Caco-2 (cell line): ENCODE measurements at regions not wholly inside any gene's neighbourhood (a gene's known extent, or its start where the extent isn't known, plus 50 kb on each side); places are given as distances from the start of the nearest gene placed in this dataset.
"Not testable (repeated sequence)": the region's sequence is repeated elsewhere in the genome, so short reads cannot be mapped to it uniquely, and the experiment has no call there.

Experiments
- BruUV-seq: library from RNA; stranded (reverse); fragments of 400-500 nt; replicated peaks from 2 replicates; lab custom pipeline; 2021; lab: Mats Ljungman, UMichigan
- CTCF ChIA-PET: fragments of 300-600 bp; sonication (Branson Sonifier 250); formaldehyde crosslinking; loops from one replicate; lab custom pipeline; 2022; ENCODE audit warnings: antibody characterized with exemption; lab: Charles Lee
- POLR2A ChIA-PET: fragments of 300-600 bp; sonication (Branson Sonifier 250); formaldehyde crosslinking; loops from one replicate; lab custom pipeline; 2022; ENCODE audit warnings: antibody characterized with exemption; lab: Charles Lee
- DNase-seq, 2 experiments: peaks; one replicate each; pipeline versions ENCODE4 v3.0.0 to v3.0.0-alpha.2; 2020 to 2022
- H3K27me3 ChIP-seq: replicated peaks from 2 replicates; pipeline ENCODE4 v1.6.0; 2011; ENCODE audit warnings: low read length; ENCODE audit not compliant: control insufficient read depth, insufficient read depth
- H3K36me3 ChIP-seq: 2 replicates; pipeline ENCODE4 v1.5.1; 2011; ENCODE audit warnings: low read length; ENCODE audit not compliant: control insufficient read depth, insufficient read depth
- H3K4me1 ChIP-seq: fragments of 250-450 bp; sonication (Bioruptor Pico); 2 replicates; pipeline ENCODE4 v1.5.1; 2020; ENCODE audit warnings: mild to moderate bottlenecking
- H3K4me3 ChIP-seq: 2 replicates; pipeline ENCODE4 v1.5.1; 2011; ENCODE audit warnings: low read depth, mild to moderate bottlenecking, control low read depth, low read length
- H3K9me3 ChIP-seq: fragments of 250-450 bp; sonication (Bioruptor Pico); 2 replicates; pipeline ENCODE4 v1.5.1; 2020; ENCODE audit warnings: mild to moderate bottlenecking, moderate library complexity
- H3K27ac Mint-ChIP-seq: one replicate; pipeline ENCODE4 v1.8.0; 2022; ENCODE audit warnings: mixed read lengths; ENCODE audit not compliant: unreplicated experiment
- H3K27me3 Mint-ChIP-seq: one replicate; pipeline ENCODE4 v1.8.0; 2022; ENCODE audit warnings: mixed read lengths; ENCODE audit not compliant: insufficient read depth, unreplicated experiment
- H3K36me3 Mint-ChIP-seq: one replicate; pipeline ENCODE4 v1.8.0; 2022; ENCODE audit warnings: mild to moderate bottlenecking, mixed read lengths; ENCODE audit not compliant: insufficient read depth, unreplicated experiment
- H3K4me1 Mint-ChIP-seq: one replicate; pipeline ENCODE4 v1.8.0; 2022; ENCODE audit warnings: low read depth, mixed read lengths; ENCODE audit not compliant: unreplicated experiment
- H3K4me3 Mint-ChIP-seq: one replicate; pipeline ENCODE4 v1.8.0; 2022; ENCODE audit warnings: mild to moderate bottlenecking, moderate library complexity, mixed read lengths; ENCODE audit not compliant: unreplicated experiment
- H3K9me3 Mint-ChIP-seq: one replicate; pipeline ENCODE4 v1.8.0; 2022; ENCODE audit warnings: mixed read lengths; ENCODE audit not compliant: unreplicated experiment
- intact Hi-C: fragments of 100-400 bp; cut with micrococcal nuclease; formaldehyde crosslinking; loops from one replicate; pipeline ENCODE4 v1.10.0; 2022; ENCODE audit not compliant: unreplicated experiment

DNA sequence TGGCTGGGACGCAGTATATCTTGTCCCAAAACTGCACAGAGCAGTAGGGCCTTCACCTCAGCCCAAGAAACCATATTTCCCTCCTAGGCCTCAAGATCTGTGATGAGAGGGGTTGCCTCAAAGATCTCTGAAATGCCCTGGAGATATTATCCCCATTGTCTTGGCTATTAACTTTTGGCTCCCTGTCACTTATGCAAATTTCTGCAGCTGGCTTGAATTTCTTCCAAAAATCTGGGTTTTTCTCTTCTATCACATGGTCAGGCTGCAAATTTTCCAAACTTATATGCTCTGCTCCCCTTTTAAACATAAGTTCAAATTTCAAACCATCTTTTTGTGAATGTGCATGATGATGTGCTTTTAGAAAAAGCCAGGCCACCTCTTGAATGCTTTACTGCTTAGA, 809.2 kb upstream of the CDH18 start:
- POLR2A ChIA-PET, CTCF ChIA-PET, H3K9me3 Mint-ChIP-seq, intact Hi-C loops, H3K27me3 Mint-ChIP-seq, H3K36me3 Mint-ChIP-seq, H3K4me3 ChIP-seq, H3K9me3 ChIP-seq, H3K27me3 ChIP-seq, DNase-seq, H3K4me1 ChIP-seq, H3K4me3 Mint-ChIP-seq, H3K4me1 Mint-ChIP-seq, BruUV-seq, H3K36me3 ChIP-seq, H3K27ac Mint-ChIP-seq: not testable (repeated sequence)

GRCh38 chr5:20784755-20785154, 796.8 kb upstream of the CDH18 start:
- H3K4me1 Mint-ChIP-seq, POLR2A ChIA-PET, DNase-seq, H3K9me3 Mint-ChIP-seq, intact Hi-C loops, H3K27me3 ChIP-seq, BruUV-seq, H3K36me3 Mint-ChIP-seq, H3K4me3 Mint-ChIP-seq, H3K9me3 ChIP-seq, H3K36me3 ChIP-seq, H3K4me1 ChIP-seq, H3K27ac Mint-ChIP-seq, H3K27me3 Mint-ChIP-seq, CTCF ChIA-PET, H3K4me3 ChIP-seq: not testable (repeated sequence)

- H3K4me1 Mint-ChIP-seq, BruUV-seq, H3K36me3 Mint-ChIP-seq, H3K9me3 ChIP-seq, H3K4me1 ChIP-seq, DNase-seq, H3K4me3 ChIP-seq, H3K9me3 Mint-ChIP-seq, CTCF ChIA-PET, H3K36me3 ChIP-seq, intact Hi-C loops, H3K27me3 Mint-ChIP-seq, H3K27ac Mint-ChIP-seq, H3K4me3 Mint-ChIP-seq, H3K27me3 ChIP-seq, POLR2A ChIA-PET: not testable (repeated sequence)
Observed at GRCh38 chr5:20783484-20783883, 795.5 kb upstream of the CDH18 start.

GRCh38 chr5:20771338-20771737, 783.3 kb upstream of the CDH18 start:
- H3K36me3 ChIP-seq, H3K36me3 Mint-ChIP-seq, H3K4me1 Mint-ChIP-seq, POLR2A ChIA-PET, H3K4me3 Mint-ChIP-seq, intact Hi-C loops, H3K27me3 ChIP-seq, H3K9me3 Mint-ChIP-seq, H3K4me1 ChIP-seq, H3K9me3 ChIP-seq, H3K4me3 ChIP-seq, CTCF ChIA-PET, H3K27ac Mint-ChIP-seq, BruUV-seq, H3K27me3 Mint-ChIP-seq, DNase-seq: not testable (repeated sequence)

DNA sequence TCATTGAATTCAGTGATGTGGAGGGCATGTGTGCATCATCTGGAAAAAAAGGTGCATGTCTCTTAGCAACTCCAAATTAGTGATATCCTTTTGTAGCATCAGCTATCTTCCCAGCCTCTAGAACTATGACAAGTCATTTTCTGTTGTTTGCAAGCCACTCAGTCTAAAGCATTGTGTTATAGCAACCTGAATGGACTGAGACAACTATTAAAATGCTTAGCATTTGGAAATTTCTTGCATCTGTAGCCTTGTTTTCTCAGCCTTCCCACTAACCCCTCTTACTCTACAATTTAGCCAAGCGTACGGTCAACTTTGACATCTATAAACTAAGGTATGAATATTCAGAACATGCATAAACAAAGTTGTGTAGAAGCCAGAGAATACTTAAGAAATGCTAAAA, 777.1 kb upstream of the CDH18 start:
- H3K36me3 Mint-ChIP-seq: not testable (repeated sequence)

DNA sequence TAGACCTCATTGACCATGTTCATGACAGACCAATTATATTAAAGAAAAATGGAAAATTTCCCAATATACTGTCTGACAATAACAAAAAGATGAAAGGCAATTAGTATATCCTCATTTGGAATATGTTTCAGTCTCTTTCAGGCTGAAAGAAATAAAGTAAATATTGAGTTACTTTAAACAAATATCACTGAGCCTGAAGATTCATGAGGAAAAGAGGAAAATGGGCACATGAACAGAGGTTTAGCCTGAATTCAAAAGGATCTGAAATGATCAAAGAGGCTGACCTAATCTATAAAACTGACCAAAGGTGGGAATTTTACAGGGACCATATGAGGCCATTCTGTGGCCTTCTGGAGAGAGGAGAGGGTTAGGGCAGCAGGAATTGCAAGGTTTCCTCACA, 771.5 kb upstream of the CDH18 start:
- intact Hi-C loops, H3K27me3 Mint-ChIP-seq, POLR2A ChIA-PET: not testable (repeated sequence)

More for the DNA sequence above, 777.1 kb upstream of the CDH18 start:
- H3K4me1 ChIP-seq, BruUV-seq, intact Hi-C loops, DNase-seq, H3K9me3 Mint-ChIP-seq, H3K27ac Mint-ChIP-seq, H3K36me3 ChIP-seq, H3K27me3 ChIP-seq, H3K4me1 Mint-ChIP-seq, CTCF ChIA-PET, H3K4me3 ChIP-seq, POLR2A ChIA-PET, H3K4me3 Mint-ChIP-seq, H3K27me3 Mint-ChIP-seq, H3K9me3 ChIP-seq: not testable (repeated sequence)

GRCh38 chr5:20752179-20752578, 764.2 kb upstream of the CDH18 start:
- H3K27me3 Mint-ChIP-seq, intact Hi-C loops, H3K36me3 Mint-ChIP-seq, DNase-seq, H3K4me1 Mint-ChIP-seq, H3K9me3 Mint-ChIP-seq, BruUV-seq, H3K4me1 ChIP-seq, H3K4me3 ChIP-seq, H3K36me3 ChIP-seq, H3K27ac Mint-ChIP-seq, H3K4me3 Mint-ChIP-seq, CTCF ChIA-PET, POLR2A ChIA-PET, H3K9me3 ChIP-seq, H3K27me3 ChIP-seq: not testable (repeated sequence)

More for the DNA sequence above, 771.5 kb upstream of the CDH18 start:
- H3K27ac Mint-ChIP-seq, DNase-seq, H3K4me3 ChIP-seq, CTCF ChIA-PET, H3K27me3 ChIP-seq, H3K9me3 Mint-ChIP-seq, BruUV-seq, H3K4me3 Mint-ChIP-seq, H3K4me1 Mint-ChIP-seq, H3K36me3 ChIP-seq, H3K9me3 ChIP-seq, H3K36me3 Mint-ChIP-seq, H3K4me1 ChIP-seq: not testable (repeated sequence)
